HK-2 (cell line): ENCODE measurements at regions not wholly inside any gene's neighbourhood (a gene's known extent, or its start where the extent isn't known, plus 50 kb on each side); places are given as distances from the start of the nearest gene placed in this dataset.
"Not testable (repeated sequence)": the region's sequence is repeated elsewhere in the genome, so short reads cannot be mapped to it uniquely, and the experiment has no call there.

Experiments used
- DNase-seq: peaks from one replicate; pipeline ENCODE4 v3.0.0-alpha.2; 2018; ENCODE audit not compliant: unreplicated experiment

DNA sequence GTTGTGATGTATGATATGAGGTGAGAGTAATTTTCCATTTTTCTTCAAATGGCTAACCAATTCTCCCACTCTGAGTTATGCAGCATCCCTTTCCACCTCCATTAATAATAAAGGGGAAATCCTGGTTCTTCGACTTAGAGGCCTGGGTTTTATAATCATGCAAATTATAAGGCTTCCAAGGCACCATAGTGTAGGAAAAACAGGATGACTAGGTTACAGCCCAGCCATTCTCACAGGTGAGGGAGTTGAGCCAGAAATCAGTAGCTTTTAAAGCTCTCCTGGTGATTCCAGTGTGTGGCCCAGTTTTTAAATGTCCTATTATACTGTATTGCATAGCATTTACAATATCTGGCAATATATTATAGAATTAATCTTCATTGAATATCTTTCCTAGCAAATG is 203.1 kb downstream of the ARHGEF9 start:
- DNase-seq, result no peak

GRCh38 chrX:63581398-63581797 is 203.6 kb downstream of the ARHGEF9 start:
- no peak for DNase-seq

DNA sequence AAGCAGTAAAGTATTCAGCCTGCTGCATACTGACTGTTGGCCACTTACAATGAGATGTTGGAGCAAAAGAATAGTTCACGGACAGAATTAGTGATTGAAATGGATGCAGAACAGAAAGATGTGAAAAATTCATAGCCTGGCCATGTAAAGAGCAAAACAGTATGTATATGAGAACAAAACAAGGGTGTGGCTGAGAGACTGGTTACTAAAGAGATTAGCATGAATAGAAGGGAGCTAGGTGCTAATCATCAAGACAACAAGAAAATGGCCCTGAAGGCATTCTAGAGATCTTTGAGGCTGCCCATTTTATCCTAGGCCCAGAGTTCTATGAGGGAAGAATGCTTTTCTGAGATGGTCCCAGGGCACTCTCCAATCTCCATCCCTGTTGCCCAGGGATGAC is 208.5 kb downstream of the ARHGEF9 start:
- no peak for DNase-seq

DNA sequence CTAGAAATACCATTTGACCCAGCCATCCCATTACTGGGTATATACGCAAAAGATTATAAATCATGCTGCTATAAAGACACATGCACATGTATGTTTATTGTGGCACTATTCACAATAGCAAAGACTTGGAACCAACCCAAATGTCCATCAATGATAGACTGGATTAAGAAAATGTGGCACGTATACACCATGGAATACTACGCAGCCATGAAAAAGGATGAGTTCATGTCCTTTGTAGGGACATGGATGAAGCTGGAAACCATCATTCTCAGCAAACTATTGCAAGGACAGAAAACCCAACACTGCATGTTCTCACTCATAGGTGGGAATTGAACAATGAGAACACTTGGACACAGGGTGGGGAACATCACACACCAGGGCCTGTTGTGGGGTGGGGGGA is 209.3 kb downstream of the ARHGEF9 start:
- not testable (repeated sequence) for DNase-seq

DNA sequence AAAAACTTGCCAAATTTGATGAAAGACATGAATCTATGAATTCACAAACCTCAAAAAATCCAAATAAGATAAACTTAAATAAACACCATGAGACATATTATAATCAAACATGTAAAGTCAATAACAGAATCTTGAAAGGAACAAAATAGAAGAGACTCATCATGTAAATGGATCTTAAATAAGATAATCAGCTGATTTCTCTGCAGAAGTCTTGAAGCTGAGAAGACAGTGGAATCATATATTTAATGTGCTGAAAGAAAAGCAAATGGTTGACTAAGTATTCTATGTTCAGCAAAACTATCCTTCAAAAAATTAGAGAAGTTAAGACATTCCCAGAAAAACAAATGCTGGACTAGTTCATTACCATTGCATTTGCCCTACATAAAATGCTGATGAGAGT is 215.7 kb upstream of the SPIN4 start:
- DNase-seq, result no peak

- no peak for DNase-seq
Observed at GRCh38 chrX:63561425-63561824, 210.3 kb upstream of the SPIN4 start.

DNA sequence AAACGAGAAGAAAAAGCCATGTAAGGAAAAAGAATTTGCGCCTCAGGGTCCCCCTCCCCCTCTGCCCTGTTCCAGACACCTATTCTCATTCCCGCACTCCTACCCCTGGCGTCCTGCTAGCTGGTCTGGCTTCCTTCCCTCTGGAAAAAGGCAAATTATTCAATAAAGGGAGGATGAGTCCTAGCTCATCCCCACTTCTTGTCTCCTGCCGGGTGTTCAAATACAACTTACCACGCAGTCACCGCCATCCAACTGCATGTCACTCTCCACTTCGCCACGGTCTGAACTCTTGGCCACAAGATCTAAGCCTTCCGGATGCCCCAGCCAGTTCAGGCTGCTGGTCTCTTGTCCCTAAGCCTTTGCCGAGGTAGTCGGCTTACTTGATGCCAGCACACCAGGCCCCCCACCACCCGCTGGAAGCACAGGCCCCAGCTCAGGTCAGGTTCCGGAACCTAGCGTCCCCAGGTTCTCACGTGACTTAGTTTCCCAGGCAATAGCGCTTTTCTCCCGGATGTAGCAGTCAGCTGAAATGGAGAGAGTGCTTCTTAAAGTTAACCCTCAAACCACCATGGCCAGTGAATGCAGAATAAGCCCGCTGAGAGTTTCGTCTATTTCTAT is 209.6 kb upstream of the SPIN4 start:
- DNase-seq, result peak; percentile 63

- DNase-seq, result no peak
Observed at GRCh38 chrX:63551856-63552255, 200.7 kb upstream of the SPIN4 start.

GRCh38 chrX:63530654-63531053 is 179.5 kb upstream of the SPIN4 start:
- no peak for DNase-seq

- DNase-seq, result no peak
Observed at GRCh38 chrX:63529961-63530360, 178.8 kb upstream of the SPIN4 start.

DNA sequence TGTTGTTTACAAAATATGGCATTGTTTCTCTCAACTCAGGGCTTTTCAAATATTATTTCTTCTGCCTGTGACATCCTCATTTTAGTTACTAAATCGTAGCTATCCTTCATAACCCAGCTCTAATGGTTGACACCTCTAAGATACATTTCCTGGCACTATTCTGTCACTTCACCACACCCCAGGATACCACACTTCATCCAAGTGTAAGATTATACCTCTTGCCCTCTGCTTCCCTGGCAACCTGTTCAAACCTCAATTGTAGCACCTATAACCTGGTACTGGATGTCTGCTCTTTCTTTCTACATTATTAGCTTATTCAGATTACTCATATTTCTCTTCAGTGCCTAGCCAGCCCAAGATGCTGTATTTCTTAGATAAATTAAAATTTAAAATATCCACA is 175.7 kb upstream of the SPIN4 start:
- no peak for DNase-seq

GRCh38 chrX:63525491-63525890 is 174.4 kb upstream of the SPIN4 start:
- DNase-seq, result no peak

GRCh38 chrX:63519368-63519767 is 168.2 kb upstream of the SPIN4 start:
- DNase-seq, result not testable (repeated sequence)

GRCh38 chrX:63514569-63515080 is 163.5 kb upstream of the SPIN4 start:
- no peak for DNase-seq

DNA sequence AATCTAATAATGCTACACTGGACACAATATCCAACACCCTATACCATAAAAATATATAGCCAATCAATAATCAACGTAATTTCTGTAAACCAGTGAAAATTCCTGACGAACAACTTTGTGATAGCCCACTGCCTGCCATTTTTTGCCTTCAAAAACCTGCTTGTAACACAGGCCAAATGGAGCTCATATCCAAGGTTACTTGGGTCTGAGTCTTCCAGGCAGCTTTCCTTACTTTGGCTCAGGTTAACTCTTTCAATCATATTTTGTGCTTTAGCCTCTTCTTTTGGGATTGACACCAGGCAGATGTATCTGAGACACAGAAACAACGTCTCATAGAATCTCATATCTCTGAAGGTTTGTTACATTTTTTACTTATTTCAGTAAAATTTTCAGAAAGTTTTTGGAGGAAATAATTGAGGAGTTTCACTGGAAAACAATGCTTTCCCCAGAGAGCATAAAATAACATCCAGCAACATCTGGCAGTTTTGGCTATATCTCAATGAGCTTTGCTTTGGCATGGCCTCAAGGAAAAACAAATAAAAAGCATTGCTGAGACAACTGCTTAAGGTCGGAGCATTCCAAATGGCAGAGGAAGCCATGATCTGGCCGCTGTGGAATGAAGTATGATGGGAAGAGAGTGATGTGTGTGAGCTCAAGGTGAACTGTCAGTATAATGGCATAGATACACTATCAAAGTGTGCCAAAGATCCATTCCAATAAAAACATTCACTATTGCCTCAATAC is 162.9 kb upstream of the SPIN4 start:
- no peak for DNase-seq

DNA sequence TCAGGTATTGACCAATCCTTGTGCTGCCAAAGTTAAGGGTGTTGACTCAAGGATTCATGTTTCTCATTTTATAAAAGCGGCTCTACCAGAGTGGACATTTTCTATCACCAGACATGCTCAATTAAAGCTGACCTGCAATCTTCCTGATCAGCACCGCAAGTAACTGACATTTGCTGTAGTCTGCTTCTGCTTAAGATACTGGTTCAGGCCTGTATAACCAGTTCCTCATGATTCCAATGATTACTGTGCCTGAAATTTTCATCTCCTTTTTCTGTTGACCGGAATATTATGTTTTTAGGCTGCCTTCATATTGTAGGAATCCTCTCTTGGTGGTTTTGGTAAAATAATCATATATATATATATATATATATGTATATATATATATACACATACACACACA is 160.2 kb upstream of the SPIN4 start:
- no peak for DNase-seq

DNA sequence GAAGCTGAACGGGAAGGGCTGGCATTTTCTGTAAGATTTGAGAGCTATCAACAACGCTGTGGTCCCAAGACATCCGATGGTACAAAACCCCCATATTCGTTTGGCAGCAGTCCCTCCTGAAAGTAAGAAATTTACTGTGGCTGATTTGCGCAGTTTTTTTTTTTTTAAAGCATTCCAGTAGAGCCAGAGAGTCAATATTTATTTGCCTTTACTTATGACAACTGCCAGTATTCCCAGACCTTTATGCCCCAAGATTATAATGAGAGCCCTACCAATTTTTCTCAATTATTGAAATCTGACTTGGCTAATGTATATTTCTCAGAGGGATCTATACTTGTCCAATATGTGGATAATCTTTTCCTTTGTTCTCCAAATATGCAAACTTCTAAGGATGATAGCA is 157.5 kb upstream of the SPIN4 start:
- no peak for DNase-seq

- DNase-seq, result no peak
Observed at GRCh38 chrX:63506320-63506719, 155.2 kb upstream of the SPIN4 start.

- DNase-seq, result no peak
Observed at GRCh38 chrX:63503541-63503940, 152.4 kb upstream of the SPIN4 start.

DNA sequence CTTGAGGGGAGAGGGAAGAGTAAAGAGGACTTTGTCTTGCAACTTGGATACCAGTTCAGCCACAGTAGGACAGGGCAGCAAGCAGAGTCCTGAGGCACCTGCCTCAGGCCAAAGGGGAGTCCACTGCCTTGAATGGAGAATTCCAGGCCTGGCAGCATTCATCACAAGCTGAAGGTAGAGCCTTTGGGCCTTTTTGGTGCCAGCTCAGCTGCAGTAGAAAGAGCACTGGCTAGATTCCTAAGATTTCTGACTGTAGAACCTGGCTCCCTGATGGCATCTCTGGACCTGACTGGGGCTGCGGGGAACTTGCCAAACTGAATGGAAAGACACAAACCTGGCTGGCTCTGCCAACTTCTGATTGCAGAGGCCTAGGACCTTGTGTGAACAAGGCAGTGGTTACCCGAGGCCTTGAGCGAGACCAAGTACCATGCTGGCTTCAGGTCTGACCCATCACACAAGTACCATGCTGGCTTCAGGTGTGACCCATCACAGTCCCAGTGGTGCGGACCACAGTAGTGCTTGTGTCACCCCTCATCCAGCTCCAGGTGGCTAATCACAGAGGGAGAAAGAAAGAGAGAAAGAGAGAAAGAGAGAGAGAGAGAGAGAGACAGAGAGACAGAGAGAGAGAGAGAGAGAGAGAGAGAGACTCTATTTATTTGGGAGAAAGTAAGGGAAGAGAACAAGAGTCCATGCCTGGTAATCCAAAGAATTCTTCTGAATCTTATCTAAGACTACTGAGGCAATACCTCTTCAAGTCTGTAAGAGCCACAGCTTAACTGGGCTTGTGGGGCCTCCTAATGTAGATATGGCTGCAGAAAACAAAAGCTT is 137.6 kb upstream of the SPIN4 start:
- no peak for DNase-seq

- no peak for DNase-seq
Observed at GRCh38 chrX:63475200-63475599, 124.1 kb upstream of the SPIN4 start.

GRCh38 chrX:63471004-63471403 is 119.9 kb upstream of the SPIN4 start:
- no peak for DNase-seq

DNA sequence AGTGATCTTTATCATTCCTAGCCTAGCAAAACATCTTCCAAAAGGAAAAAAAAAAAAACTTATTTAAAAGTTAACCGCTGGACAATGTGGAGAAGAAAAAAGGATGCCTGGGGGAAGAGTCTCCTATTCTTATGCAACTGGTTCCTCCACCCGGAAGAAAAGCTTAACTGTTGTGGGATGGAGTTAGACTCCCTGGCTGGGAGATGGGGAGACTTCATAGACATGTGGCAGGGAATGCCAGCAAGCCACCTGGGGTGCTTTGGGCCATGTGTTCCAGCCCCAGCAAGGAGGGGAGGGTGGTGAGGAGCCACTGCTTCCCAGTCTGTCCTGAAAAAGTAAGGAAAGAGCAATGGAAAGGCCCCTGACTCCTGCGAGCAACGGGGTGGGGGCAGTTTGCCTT is 119.4 kb upstream of the SPIN4 start:
- no peak for DNase-seq
